PC-9 (cell line): ENCODE measurements at regions not wholly inside any gene's neighbourhood (a gene's known extent, or its start where the extent isn't known, plus 50 kb on each side); places are given as distances from the start of the nearest gene placed in this dataset.
A peak's percentile ranks its signal among the peaks of the same experiment; 100 is the strongest.

Experiments used
- BruUV-seq: library from RNA; stranded (reverse); fragments of 400-500 nt; replicated peaks from 2 replicates; lab custom pipeline; 2021; lab: Mats Ljungman, UMichigan
- CTCF ChIA-PET: fragments of 300-600 bp; sonication (Branson Sonifier 250); formaldehyde crosslinking; loops from one replicate; lab custom pipeline; 2022; ENCODE audit warnings: antibody characterized with exemption; lab: Charles Lee
- POLR2A ChIA-PET: fragments of 300-600 bp; sonication (Branson Sonifier 250); formaldehyde crosslinking; loops from one replicate; lab custom pipeline; 2022; ENCODE audit warnings: antibody characterized with exemption; ENCODE audit not compliant: unreplicated experiment; lab: Charles Lee
- DNase-seq, 2 experiments: peaks; one replicate each; pipeline versions ENCODE4 v3.0.0 to v3.0.0-alpha.2; 2015 to 2022; ENCODE audit warnings: mixed read lengths in 1 of 2
- H2AFZ ChIP-seq: fragments of 200-600 bp; sonication (generic); 2 replicates; pipeline ENCODE4 v1.8.1; 2017; ENCODE audit warnings: antibody characterized with exemption
- H3F3A ChIP-seq: fragments of 200-600 bp; sonication (generic); 2 replicates; pipeline ENCODE4 v1.8.1; 2017; ENCODE audit warnings: antibody characterized with exemption, mild to moderate bottlenecking, low read depth; ENCODE audit not compliant: insufficient read depth
- H3K27ac ChIP-seq: fragments of 200-600 bp; sonication (generic); 2 replicates; pipeline ENCODE4 v1.6.1; 2016; ENCODE audit warnings: mixed run types
- H3K27me3 ChIP-seq: fragments of 200-600 bp; sonication (generic); 2 replicates; pipeline ENCODE4 v1.6.1; 2016; ENCODE audit warnings: low read depth, mixed run types; ENCODE audit not compliant: insufficient read depth
- H3K36me3 ChIP-seq: fragments of 200-600 bp; sonication (generic); 2 replicates; pipeline ENCODE4 v1.6.1; 2016; ENCODE audit warnings: low read depth, mixed run types
- H3K4me1 ChIP-seq: fragments of 200-600 bp; sonication (generic); replicated peaks from 2 replicates; pipeline ENCODE4 v1.6.1; 2016; ENCODE audit warnings: mixed run types; ENCODE audit not compliant: insufficient read depth
- H3K4me2 ChIP-seq: fragments of 200-600 bp; sonication (generic); 2 replicates; pipeline ENCODE4 v1.6.1; 2017; ENCODE audit warnings: mixed run types
- H3K4me3 ChIP-seq: fragments of 200-600 bp; sonication (generic); 2 replicates; pipeline ENCODE4 v1.6.1; 2016; ENCODE audit warnings: mixed run types
- H3K79me2 ChIP-seq: fragments of 200-600 bp; sonication (generic); 2 replicates; pipeline ENCODE4 v1.6.1; 2017; ENCODE audit warnings: low read depth, mixed run types
- H3K9me2 ChIP-seq: fragments of 200-600 bp; sonication (generic); 2 replicates; pipeline ENCODE4 v1.8.1; 2017; ENCODE audit warnings: mild to moderate bottlenecking; ENCODE audit not compliant: insufficient read depth
- H3K9me3 ChIP-seq: fragments of 200-600 bp; sonication (generic); 2 replicates; pipeline ENCODE4 v1.8.1; 2016; ENCODE audit warnings: low read depth; ENCODE audit not compliant: insufficient read depth
- H4K20me1 ChIP-seq: fragments of 200-600 bp; sonication (generic); 2 replicates; pipeline ENCODE4 v1.8.1; 2017; ENCODE audit not compliant: insufficient read depth
- EZH2 ChIP-seq: fragments of 200-600 bp; sonication (generic); IDR thresholded peaks from 2 replicates; pipeline ENCODE4 v1.8.0; 2017; ENCODE audit warnings: antibody characterized with exemption, low read depth
- intact Hi-C: fragments of 100-400 bp; cut with micrococcal nuclease; formaldehyde crosslinking; loops from one replicate; pipeline ENCODE4 v1.10.0; 2022; ENCODE audit not compliant: unreplicated experiment
- TF ChIP-seq, protein P1 (sequence below): fragments of 200-600 bp; sonication (generic); conservative IDR thresholded peaks from 2 replicates; pipeline ENCODE4 v1.6.1; 2017; ENCODE audit warnings: mixed run types, antibody characterized with exemption, mild to moderate bottlenecking, moderate library complexity

DNA sequence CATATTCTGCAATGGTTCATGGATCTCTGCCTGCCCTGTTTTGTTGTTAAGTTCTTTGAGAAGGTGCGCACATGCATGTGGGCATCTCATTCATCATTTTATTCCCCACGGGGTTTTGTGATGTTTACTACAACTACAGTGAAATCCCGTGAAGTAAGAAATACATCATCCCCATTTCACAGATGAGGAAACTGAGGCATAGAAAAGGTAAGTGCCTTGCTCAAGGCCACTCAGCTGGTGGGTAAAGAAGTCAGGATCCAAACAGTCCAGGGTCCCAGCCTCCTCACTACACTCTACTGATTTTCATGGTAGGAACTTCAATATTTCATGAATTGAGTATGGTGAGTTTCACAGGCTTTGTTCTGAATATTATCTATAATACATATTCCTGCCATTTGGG is 72.6 kb downstream of the CYP26A1 start:
- Histone ChIP-seq H4K20me1 (no peaks in the 10 kb centered on the region), H2AFZ (no peak overlapping the region), H3K27me3 (no peaks in the 10 kb centered on the region), H3K27ac (no peak overlapping the region), H3K9me2 (no peaks in the 10 kb centered on the region), H3K9me3 (no peaks in the 10 kb centered on the region), H3K4me1 (peaks cover 34% of the 10 kb centered on the region), H3K79me2 (no peaks in the 10 kb centered on the region), H3K36me3 (no peaks in the 10 kb centered on the region), H3K4me3 (no peak overlapping the region), H3F3A (0 out of 2 replicates have a peak, but pooled peaks cover 4% of the 10 kb centered on the region), H3K4me2 (no peak overlapping the region)
- intact Hi-C loops: no loop called here
- TF ChIP-seq, protein P1, sequence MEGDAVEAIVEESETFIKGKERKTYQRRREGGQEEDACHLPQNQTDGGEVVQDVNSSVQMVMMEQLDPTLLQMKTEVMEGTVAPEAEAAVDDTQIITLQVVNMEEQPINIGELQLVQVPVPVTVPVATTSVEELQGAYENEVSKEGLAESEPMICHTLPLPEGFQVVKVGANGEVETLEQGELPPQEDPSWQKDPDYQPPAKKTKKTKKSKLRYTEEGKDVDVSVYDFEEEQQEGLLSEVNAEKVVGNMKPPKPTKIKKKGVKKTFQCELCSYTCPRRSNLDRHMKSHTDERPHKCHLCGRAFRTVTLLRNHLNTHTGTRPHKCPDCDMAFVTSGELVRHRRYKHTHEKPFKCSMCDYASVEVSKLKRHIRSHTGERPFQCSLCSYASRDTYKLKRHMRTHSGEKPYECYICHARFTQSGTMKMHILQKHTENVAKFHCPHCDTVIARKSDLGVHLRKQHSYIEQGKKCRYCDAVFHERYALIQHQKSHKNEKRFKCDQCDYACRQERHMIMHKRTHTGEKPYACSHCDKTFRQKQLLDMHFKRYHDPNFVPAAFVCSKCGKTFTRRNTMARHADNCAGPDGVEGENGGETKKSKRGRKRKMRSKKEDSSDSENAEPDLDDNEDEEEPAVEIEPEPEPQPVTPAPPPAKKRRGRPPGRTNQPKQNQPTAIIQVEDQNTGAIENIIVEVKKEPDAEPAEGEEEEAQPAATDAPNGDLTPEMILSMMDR: no peak
- no peak for TF ChIP-seq EZH2
- BruUV-seq: no TSS peak
- POLR2A ChIA-PET: no interaction called here
- CTCF ChIA-PET: no interaction called here
- DNase-seq: no peak

DNA sequence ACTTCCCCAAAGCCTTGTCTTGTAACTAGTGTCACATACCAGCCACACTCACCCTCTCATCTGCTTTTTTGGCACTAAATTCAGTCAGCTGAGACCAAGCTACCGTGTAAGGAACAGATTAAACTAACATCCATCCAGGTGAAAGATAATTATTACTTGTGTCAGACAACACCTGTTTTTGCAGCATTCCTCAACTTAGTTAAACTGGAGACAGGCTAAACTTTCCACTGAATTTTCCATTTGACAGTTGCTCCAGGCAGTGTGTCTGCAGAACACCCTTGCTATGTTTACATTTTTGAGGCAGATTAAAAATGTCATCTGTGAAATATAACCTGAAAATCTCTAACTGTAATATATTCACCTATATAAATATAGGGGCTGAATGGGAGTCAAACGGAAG is 73.6 kb downstream of the CYP26A1 start:
- Histone ChIP-seq H3K79me2 (no peaks in the 10 kb centered on the region), H3F3A (peaks cover 8% of the 10 kb centered on the region; the same call in 1 of the 2 replicates), H3K27ac (no peak overlapping the region), H2AFZ (no peak overlapping the region), H3K9me2 (no peaks in the 10 kb centered on the region), H3K36me3 (no peaks in the 10 kb centered on the region), H4K20me1 (no peaks in the 10 kb centered on the region), H3K4me1 (peaks cover 43% of the 10 kb centered on the region), H3K9me3 (no peaks in the 10 kb centered on the region), H3K4me3 (no peak overlapping the region), H3K4me2 (peak overlapping the region; percentile 26; the same call in 1 of the 2 replicates), H3K27me3 (no peaks in the 10 kb centered on the region)
- BruUV-seq: no TSS peak
- CTCF ChIA-PET: no interaction called here
- TF ChIP-seq, protein P1: no peak
- TF ChIP-seq EZH2: no peak
- peak in 1 of 2 experiments; percentile 54 for DNase-seq
- POLR2A ChIA-PET: no interaction called here
- intact Hi-C loops: no loop called here

DNA sequence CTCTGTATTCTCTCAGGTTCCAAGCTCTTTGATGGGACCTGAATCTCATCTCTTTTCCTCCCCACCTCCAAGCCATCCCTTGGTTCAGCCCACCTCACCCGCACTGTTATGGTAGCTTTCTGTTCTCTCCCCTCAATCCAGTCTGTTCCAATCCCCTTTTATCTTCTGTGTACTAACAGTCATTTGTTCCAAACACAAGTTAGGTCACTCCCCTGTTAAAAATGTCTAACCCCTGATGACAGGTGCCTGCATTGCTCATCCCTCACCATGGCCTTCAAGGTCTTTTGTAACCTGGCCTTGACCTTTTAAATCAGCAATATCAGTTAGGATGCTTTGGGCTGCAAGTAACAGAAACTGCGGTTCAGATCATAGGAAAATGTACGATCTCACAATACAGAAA is 74.8 kb downstream of the CYP26A1 start:
- POLR2A ChIA-PET: no interaction called here
- TF ChIP-seq, protein P1: no peak
- no peak for TF ChIP-seq EZH2
- H3K9me3 ChIP-seq: no peaks in the 10 kb centered on the region
- intact Hi-C loops: no loop called here
- no peaks in the 10 kb centered on the region for H4K20me1 ChIP-seq
- DNase-seq: no peak
- no peak overlapping the region for H3K4me3 ChIP-seq
- no peak overlapping the region for H2AFZ ChIP-seq
- H3K27ac ChIP-seq: no peak overlapping the region
- H3F3A ChIP-seq: peaks cover 10% of the 10 kb centered on the region; the same call in 1 of the 2 replicates
- H3K9me2 ChIP-seq: no peaks in the 10 kb centered on the region
- peaks cover 49% of the 10 kb centered on the region for H3K4me1 ChIP-seq
- no peaks in the 10 kb centered on the region for H3K36me3 ChIP-seq
- no peaks in the 10 kb centered on the region for H3K79me2 ChIP-seq
- CTCF ChIA-PET: no interaction called here
- BruUV-seq: no TSS peak
- no peak overlapping the region for H3K4me2 ChIP-seq
- no peaks in the 10 kb centered on the region for H3K27me3 ChIP-seq
